KG1 (cell line): ENCODE measurements at regions not wholly inside any gene's neighbourhood (a gene's known extent, or its start where the extent isn't known, plus 50 kb on each side); places are given as distances from the start of the nearest gene placed in this dataset.
"Not testable (repeated sequence)": the region's sequence is repeated elsewhere in the genome, so short reads cannot be mapped to it uniquely, and the experiment has no call there.

Experiments
- DNase-seq: peaks from one replicate; lab custom pipeline; 2025; lab: John Stamatoyannopoulos, UW

DNA sequence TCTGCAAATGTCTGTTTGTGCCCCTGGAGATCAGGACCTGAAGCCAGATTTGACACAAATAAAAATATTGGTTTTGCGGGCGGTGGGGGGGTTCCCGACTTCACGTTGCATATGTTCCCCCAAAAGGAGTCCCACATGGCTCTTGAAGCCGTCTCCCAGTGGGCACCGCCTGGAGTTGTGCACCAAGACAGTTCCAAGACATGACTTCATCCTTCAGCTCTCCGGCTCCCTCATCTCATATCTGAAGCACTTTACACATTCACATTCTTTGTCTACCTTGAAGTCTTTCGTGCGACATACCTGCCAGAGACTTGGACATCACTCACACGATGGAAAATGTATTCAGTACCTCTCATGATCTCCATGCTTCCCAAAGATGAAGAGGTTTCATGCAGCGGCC is 362.8 kb upstream of the FOXK1 start:
- no peak for DNase-seq

DNA sequence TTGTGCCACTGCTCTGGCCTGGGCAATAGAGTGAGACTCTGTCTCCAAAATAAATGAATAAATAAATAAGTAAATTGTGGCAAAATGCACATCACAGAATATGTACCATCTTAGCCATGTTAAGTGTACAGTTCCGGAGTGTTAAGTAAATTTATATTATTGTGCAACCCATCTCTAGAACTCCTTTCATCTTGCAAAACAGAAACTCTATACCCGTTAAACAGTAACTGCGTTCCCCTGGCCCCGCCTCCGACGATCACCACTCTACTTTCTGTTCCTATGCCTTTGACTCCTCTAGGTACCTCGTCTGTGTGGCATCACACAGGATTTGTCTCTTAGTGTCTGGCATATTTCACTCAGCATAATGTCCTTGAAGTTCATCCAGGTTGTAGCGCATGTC is 356.4 kb upstream of the FOXK1 start:
- DNase-seq = no peak

DNA sequence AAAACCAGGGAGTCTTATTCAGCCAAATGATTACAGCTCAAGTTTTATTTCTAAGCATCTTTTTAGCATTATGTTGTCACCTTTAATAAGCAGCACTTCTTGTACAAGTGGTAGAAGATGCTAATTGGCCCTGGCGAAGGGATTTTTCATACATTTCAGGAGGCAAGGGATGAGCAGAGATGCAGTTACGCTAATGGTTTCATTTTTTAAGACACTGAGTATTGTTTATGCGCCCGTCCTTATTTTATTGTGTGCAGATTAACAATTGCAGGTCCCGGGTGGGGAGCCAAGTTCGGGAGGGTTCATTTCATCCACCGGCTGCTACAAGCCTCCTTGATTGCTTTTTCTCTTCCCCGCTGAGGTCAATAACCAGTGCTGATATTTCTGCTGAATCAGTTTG is 350.4 kb upstream of the FOXK1 start:
- no peak for DNase-seq

DNA sequence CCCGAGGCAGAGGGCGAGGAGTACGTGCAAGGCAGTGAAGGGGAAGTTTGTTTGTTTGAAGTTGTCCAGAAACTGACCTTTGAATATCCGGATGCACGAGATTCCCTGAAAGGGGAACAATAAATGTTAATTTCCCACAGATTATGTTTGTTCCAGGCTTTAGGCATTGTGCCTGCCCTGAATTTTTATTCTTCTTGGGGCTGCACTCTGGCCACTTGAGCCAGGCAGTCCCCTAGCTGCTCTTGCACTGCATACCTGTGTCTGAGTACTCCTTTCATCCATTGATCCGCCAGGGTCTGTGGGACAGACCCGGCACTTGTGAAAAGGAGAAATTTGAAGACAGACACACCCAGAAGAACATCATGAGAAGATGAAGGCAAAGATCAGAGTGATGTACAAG is 343.5 kb upstream of the FOXK1 start:
- DNase-seq = no peak

DNA sequence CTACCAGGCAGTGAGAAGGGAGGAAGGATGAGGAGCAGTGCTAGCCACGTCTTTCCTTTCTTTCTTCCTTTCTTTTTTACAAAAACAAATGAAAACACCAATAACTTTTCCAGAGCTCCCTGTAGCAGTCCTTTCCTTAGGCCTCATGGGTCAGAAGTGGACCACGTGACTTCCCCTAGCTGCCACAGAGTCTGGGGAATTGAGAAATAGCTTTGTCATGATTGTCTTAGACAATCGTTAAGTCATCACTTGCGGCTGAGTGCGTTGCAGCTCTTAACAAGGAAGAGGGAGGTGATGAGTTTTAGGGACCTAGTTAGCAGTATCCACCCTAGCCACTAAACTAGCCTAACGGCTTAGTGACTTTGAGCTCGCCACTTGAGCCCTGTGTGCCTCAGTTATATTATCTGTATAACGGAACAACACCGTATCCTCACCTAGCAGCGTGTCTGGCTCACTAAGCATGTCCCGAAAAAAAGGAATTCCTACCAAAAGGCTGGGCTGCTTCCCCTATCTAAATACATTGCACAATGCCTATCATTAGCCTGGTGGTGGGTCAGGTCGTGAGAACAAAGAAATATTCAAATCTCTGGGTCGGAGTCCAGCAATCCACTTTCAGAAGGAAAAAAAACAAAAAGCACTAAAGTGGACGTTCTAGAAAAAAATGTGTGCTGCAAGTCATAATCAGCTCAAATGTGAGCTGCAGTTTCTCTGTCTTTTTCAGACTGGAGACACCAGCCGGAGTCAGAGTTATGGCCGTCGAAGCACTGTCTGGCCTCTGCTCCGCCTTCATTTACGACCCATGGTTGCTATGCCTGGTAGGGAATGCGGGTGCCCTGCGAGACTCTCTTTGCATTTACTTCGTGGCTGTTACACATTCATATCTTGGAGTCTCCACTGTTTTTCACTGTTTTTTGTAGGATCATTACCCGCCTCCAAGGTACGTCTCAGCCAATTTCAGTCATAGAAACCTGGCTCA is 338.5 kb upstream of the FOXK1 start:
- DNase-seq = no peak

DNA sequence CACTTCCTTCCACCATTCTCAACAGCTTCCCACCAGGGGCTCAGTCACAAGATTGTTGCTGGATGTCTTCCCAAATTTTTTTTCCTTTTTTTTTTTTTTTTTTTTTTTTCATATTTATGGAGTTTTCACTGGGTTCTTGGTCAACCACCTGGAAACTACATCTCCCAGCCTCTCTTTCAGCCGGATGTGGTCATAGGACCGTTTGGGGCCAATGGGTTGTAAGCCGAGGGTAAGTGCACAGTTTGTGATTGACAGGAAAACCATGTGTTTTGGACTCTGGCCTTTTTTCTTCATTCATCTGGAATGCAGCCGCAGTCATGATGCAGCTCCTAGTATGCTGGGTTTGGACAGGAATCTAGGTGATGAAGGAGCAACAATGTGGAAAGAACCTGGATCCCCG is 337.1 kb upstream of the FOXK1 start:
- DNase-seq = no peak

DNA sequence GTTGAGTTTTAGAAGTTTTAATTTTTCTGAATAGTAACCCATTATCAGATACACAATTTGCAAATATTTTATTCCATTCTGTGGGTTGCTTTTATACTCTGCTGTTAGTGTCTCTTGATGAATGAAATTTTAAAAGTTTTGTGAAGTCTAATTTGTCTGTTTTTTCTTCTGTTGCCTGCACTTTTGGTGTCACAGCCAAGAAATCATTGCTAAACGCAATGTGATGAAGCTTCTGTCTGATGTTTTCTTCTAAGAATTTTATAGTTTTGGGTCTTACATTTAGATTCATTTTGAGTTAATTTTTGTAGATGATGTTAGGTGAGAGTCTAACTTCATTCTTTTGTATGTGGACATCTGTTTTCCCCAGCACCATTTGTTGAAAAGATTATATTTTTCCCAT is 330.0 kb upstream of the FOXK1 start:
- no peak for DNase-seq

DNA sequence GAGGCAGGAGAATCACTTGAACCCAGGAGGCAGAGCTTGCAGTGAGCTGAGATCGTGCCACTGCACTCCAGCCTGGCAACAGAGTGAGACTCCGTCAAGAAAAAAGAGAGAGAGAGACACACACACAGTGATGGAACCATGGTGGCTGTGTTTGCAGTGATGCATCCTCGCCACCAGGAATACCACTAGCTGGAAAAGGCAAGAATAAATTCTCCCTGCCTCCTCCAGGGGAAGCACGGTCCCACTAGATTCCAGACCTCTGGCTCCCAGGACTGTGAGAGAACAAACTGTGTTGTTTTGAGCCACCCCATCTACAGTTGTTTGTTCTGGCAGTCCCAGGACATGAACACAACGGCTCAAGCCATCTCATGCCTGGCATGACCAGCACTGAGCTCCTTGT is 320.3 kb upstream of the FOXK1 start:
- DNase-seq = no peak

DNA sequence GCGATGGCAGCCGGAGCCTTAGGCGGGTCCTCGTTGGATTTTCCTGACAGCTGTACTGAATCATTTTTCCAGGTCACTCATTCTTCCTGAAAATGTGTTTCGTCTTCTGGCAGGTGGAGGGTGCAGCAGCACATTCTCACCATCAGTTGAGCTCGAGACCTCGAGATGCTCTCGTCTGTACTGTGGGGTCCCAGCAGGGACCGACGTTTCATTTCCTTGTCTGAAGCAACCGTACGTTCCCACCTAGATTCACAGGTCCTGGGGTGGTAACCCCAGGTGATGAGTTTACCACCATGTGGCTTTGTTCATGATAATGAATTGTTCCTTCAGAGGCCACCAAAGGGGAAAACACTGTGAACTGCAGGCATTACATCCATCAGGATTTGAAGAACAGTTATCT is 298.5 kb upstream of the FOXK1 start:
- no peak for DNase-seq

DNA sequence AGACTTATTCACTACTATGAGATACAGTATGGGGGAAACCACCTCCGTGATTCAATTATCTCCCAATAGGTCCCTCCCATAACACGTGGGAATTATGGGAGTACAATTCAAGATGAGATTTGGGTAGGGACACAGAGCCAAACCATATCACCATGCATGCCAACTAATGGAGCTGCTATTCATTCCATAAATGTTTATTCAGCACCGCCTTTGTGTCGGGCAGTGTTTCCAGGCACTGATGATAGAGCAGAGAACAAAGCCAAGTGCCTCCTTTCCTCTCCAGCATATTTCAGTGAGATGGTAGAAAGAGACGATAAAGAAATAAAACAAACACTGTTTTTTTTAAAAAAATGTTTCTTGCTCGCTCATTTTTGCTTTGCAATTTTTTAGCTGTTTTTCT is 295.9 kb upstream of the FOXK1 start:
- no peak for DNase-seq

DNA sequence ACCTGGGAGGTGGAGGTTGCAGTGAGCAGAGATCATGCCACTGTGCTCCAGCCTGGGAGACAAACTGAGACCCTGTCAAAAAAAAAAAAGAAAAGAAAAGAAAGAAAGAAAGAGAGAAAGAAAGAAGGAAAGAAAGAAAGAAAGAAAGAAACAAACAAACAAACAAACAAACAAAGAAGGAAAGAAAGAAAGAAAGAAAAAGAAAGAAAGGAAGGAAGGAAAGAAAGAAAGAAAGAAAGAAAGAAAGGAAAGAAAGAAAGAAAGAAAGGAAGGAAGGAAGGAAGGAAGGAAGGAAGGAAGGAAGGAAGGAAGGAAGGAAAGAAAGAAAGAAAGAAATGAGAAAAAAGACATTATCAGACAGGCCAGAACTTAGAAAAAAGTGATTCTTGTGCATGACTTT is 291.0 kb upstream of the FOXK1 start:
- DNase-seq = not testable (repeated sequence)

DNA sequence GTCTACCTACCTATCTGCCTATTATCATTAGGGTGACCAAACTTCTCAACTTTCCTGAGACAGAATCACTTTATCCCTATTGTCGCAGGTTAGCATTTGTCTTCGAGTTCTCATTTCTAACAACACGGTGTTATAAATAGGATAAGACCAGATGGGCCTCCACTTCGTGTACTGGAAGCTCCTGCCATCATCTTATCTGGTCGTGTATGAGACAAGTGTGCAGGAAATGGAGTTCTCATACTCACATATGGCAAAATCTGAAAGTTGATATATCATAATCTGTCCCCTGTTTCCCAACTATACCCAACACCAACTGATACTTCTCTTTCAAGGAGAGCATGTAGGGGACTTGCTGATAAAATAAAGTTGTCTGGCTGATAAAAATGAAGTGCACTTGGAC is 287.4 kb upstream of the FOXK1 start:
- DNase-seq = no peak

DNA sequence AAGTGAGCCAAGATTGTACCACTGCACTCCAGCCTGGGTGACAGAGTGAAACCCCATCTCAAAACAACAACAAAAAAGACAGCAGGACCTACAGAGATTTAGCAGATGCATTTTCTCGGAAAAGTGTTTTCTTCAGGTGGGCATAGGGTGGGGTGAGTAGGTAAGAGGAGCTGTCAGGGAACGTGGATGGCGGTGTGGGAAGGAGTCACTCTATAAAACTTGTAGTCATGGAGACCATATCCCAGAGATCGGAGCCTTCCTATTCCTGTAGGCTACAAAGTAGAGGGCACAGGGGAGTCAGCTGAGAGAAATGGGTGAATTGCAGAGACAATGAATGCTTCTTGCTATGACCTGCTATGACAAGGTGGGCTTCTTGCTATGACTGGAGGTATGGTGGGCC is 283.0 kb upstream of the FOXK1 start:
- DNase-seq = no peak

DNA sequence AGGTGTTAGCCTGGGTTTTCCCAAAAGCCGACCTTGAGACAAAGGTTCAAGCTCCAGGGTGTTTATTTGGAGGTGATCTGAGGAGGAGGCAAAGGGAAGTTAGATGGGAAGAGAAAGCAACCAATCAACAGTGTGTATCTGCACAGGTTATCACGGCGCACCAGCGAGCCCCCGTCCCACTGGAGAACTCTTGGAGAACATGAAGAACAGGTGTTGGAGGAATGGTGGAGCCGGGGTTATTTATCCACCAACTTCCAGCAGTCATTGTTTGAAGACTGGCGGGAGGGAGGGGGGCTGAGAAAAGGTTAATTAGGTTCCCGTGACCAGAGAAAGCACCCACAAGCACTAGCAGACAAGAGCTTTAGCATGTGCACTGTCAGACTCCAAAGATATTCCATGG is 282.5 kb upstream of the FOXK1 start:
- DNase-seq = no peak

DNA sequence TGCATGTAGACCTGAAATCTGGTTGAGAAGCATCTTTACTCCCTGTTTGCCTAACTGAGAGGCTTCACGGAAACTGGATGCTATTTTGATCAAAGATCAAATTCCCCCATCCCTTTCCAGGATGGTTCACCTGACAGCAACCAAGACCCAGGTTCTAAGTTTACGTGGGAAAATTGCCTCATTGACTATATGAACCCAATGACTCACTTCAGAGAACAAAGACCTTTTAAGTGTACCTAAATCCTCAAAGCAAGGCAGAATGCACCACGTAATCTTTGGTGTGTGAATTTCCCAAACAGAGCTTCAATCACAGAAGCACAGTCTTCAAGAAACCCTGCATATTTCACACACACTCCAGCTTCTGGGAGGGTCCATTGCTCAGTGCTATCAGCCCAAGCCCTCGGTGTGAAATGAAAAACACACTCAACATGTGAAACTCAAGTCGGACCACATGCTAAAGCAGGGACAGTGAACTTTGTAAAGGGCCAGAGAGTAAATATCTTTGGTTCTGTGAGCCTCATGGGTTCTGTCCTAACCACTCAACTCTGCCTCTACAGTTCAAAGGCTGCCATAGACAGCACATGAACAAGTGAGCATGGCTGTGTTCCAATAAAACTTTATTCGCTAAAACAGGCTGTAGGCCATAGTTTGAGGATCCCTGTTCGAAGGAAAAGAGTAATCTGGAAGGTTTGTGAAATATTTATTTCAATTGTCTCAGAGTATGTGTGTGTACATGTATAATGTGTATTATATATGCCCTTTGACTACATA is 275.6 kb upstream of the FOXK1 start:
- DNase-seq = no peak

DNA sequence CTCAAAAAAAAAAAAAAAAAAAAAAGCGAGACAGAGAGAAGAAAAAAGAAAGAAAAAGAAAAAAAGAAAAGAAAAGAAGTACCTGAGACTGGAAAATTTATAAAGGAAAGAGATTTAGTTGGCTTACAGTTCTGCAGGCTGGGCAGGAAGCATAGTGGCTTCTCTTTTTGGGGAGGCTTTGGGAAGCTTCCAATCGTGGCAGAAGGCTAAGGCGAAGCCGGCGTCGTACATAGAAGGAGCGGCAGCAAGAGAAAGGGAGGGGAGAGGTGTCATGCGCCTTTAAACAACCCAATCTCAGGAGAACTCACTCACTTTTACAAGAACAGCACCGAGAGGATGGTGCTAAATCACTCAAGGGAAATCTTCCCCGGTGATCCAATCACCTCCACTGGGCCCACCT is 272.1 kb upstream of the FOXK1 start:
- no peak for DNase-seq

DNA sequence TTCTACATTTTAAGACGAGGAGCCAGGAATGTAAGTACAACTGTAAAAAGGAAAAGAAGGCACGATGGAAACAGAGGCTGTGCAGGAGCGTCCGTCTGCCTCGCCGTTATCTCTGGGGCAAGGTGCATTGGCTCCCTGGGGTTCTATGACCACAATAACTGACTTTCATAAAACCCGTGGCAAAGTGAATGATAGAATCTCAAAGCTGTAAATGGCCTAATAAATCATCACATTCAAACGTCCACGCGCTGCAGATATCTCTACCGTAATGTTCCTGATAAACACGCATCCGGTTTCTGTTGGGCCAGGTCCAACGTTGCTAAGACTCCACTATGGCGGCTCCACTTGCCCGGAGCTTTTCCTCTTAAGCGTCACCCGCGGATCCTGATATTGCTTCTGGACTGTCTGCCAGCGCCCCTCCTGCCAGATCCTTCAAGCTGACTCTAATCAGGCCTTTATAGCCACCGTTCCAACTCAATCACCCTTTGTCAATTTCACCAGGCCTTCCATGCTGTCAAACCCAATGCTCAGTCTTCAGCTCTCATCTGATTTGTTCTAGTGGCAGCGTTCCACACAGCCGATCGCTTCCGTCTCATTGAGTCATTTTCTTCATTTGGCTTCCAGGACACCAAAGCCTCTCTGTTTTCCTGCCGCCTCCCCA is 265.6 kb upstream of the FOXK1 start:
- DNase-seq = no peak

DNA sequence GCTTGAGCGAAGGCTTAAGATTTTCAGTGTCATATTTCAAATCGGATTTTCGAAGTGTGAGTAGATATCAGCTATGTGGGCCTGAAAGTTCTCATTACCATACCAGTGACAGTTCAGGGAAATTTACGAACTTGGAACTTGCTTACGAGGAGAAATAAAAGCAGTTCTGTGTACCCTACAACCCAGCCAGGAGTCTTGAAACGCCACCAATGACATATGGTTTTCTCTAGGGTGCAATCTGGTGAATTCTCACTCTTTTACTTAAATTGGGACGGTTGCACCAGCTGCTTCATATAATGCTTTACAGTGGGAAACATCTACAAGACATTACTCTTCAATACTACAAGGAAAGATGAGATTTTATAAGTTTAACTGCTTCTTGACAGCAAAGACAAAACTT is 253.6 kb upstream of the FOXK1 start:
- DNase-seq = no peak

DNA sequence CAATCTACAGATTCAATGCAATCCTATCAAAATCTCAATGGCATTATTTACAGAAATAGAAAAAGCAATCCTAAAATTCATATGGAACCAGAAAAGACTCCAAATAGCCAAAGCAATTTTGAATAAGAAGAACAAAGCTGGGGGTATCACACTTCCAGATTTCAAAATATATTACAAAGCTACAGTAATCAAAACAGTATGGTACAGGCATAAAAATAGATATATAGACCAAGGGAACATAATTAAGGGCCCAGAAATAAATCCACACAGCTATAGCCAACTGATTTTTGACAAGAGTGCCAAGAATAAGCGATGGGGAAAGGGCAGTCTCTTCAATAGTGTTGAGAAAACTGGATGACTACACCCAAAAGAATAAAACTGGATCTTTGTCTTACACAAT is 251.9 kb upstream of the FOXK1 start:
- DNase-seq = no peak

DNA sequence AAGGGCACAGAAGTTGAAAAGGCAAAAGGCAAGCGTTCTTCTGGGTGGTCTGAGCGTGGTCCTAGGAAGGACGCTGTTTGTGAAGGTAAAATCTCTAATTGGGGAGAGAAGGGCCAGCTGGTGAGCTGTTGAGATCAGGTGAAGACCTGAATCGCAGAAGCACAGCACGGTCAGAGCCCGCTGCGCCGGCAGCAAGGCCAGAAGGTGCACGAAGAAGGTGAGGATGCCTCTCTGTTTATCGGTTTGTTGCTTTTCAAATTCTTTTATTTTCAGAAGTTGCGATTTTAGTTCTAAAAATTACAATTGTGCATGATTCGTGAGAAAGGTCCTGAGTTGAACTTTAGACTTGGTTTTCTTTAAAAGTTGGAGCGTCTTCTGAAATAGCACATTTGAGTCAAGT is 247.8 kb upstream of the FOXK1 start:
- no peak for DNase-seq

DNA sequence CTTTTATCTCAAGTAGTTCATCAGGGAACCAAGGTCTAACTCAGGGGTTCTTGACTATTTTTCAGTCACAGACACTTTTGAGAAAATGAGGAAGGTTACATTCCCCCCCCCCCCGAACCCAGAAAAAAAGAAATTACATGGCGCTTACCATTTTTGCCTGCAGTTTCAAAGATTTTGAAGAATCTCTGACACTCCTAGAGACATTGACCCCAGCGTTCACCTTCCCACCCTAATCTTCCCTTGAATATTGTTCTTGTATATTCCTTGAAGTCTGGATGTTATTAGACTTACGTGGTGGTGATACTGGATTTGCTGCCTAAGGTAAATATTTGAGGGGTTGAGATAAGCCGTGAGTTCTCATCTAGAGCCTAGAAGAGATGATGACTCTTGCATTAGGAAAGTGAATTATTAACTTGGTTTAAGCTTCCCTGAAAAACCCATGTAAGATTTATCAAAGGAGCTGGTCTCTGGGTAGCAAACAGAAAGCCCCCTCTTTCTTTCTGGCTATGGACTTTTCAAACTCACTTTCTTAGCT is 245.7 kb upstream of the FOXK1 start:
- DNase-seq = no peak

DNA sequence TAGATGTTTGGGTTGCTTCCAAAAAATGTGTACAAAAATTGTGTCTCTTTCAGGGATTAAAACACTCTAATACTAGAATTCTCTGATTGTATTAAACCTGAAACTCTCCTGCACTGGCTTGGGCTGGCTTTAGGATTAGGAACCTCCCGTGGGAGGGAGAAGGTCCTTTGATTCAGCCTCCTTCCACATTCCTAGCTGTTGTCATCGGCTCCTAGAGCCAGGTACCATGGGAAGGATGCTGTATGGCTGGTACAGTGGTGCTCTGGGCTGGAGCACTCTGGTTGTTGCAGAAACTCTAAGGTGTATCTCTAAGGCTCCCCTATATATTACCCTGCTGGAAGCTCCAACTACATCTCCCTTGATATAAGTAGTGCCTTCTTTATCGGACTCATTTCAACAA is 245.2 kb upstream of the FOXK1 start:
- DNase-seq = no peak

DNA sequence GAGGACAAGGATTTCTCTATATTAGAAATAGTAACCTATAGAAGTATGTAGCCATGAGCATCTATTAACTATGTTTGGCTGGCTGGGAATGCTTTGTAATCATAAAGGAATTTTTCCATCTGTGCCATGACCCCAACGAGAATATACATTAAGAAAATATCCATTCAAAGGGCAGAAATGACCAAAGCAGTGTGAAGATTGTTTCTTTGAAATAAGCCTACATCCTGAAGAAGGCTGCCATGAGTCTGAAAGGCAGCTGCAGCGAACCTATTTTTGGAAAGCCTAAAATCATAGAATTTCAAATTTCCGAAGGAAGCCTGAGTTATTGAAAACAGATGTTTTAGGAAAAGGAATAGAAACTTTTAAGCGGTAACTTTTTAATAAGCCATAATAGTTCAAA is 244.2 kb upstream of the FOXK1 start:
- DNase-seq = no peak
